Hepatocyte (in vitro differentiated cells): ENCODE measurements at regions not wholly inside any gene's neighbourhood (a gene's known extent, or its start where the extent isn't known, plus 50 kb on each side); places are given as distances from the start of the nearest gene placed in this dataset.
"Not testable (repeated sequence)": the region's sequence is repeated elsewhere in the genome, so short reads cannot be mapped to it uniquely, and the experiment has no call there.

Experiments
- CTCF ChIP-seq: fragments of 200-600 bp; sonication (generic); IDR thresholded peaks from 2 replicates; pipeline ENCODE4 v1.5.1; 2016; ENCODE audit warnings: antibody characterized with exemption, mild to moderate bottlenecking; ENCODE audit not compliant: poor library complexity
- EZH2 ChIP-seq: fragments of 200-600 bp; sonication (generic); IDR thresholded peaks from 2 replicates; pipeline ENCODE4 v1.6.1; 2016; ENCODE audit warnings: antibody characterized with exemption, mild to moderate bottlenecking, borderline replicate concordance
- EZH2phosphoT487 ChIP-seq: fragments of 200-600 bp; sonication (generic); IDR thresholded peaks from one replicate; pipeline ENCODE4 v1.6.1; 2018; ENCODE audit warnings: antibody characterized with exemption, mild to moderate bottlenecking, low read depth, moderate library complexity; ENCODE audit not compliant: unreplicated experiment, severe bottlenecking

- not testable (repeated sequence) for TF ChIP-seq EZH2phosphoT487, EZH2, CTCF
These were observed 52.6 kb upstream of the FRMD6 start for GRCh38 chr14:51598924-51599600.
